ENCODE measurements at regions not wholly inside any gene's neighbourhood (a gene's known extent, or its start where the extent isn't known, plus 50 kb on each side); places are given as distances from the start of the nearest gene placed in this dataset.

DNA sequence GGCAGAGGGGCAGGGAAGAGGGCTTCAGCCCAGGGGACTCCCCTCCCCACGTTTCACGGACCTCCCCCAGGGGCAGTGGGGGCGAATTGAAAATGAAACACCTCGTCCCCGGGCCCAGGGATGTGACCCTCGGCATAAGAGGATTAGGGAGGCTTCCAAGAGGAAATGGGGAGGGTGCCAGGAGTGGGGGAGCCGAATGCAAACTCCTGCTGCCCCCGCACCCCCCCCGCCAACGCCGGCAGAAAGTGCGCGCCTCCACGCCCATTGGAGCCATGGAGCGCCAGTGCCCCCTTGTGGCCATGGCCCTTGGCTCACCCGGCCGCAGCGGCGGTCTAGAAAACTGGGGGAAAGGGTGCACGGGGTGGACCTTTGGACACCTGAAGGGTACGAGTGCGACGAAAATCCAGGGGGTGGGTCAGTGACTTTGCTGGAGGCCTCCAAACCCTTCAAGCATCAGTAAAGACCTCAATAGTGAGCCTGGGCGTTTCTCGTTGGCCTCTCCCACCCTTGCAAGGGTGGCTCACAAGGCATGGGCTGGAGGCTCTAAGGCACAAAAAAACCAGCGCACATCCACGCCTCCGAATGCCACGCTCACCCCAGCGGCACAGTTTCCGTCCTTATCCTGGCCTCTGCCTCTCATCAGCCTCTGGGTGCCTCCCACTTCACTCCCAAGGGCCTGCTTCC lies 120.8 kb upstream of the PJA1 start:
- peak; percentile 59 for DNase-seq (ENCODE audit: low spot score)

DNA sequence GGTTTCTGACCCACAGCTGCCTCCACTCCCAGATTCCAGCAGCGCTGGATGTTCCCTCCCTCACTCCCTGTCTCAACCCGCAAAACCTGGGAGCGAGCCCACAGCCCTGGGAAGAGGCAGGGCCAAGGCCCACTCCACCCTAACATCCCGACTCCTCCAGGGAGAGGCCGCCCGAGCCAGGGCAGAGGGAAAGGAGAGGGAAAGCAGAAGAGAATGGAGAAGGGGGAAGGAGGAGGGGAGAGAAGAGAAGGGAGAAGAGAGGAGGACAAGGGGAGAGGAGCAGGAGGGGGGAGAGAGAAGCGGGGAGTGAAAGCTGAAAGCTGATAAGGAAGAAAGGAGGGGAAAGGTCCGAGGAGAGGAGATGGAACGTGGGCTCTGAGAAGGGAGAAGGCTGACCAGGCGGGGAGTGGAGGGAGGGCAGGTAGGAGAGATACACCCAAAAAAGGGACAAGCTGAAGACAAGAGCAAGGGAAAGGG lies 120.2 kb upstream of the PJA1 start:
- TF ChIP-seq, protein P1, sequence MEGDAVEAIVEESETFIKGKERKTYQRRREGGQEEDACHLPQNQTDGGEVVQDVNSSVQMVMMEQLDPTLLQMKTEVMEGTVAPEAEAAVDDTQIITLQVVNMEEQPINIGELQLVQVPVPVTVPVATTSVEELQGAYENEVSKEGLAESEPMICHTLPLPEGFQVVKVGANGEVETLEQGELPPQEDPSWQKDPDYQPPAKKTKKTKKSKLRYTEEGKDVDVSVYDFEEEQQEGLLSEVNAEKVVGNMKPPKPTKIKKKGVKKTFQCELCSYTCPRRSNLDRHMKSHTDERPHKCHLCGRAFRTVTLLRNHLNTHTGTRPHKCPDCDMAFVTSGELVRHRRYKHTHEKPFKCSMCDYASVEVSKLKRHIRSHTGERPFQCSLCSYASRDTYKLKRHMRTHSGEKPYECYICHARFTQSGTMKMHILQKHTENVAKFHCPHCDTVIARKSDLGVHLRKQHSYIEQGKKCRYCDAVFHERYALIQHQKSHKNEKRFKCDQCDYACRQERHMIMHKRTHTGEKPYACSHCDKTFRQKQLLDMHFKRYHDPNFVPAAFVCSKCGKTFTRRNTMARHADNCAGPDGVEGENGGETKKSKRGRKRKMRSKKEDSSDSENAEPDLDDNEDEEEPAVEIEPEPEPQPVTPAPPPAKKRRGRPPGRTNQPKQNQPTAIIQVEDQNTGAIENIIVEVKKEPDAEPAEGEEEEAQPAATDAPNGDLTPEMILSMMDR (conservative IDR thresholded peaks at IDR 0.05; ENCODE audit: low read depth), result no peak
- POLR2A ChIA-PET (ENCODE audit: low non-redundant PET), result interaction anchor here (1.3 kb wide), 1 partner anchor 457 kb away, joined by 4 read pairs; the partner anchor contains the start of gene EFNB1
- peak overlapping the region; percentile 87 for H3K27ac ChIP-seq
- CTCF ChIA-PET, result interaction anchor here (0.5 to 1.4 kb wide), 9 partner anchors 12 to 471 kb away, joined by 3 to 9 read pairs (median 3); partner anchors contain the start of gene EFNB1
- no peak for DNase-seq (ENCODE audit: low spot score)

More for the DNA sequence above, 120.8 kb upstream of the PJA1 start:
- TF ChIP-seq, protein P1 (conservative IDR thresholded peaks at IDR 0.05; ENCODE audit: low read depth), result peak; percentile 83
- ChIA-PET POLR2A (ENCODE audit: low non-redundant PET) (interaction anchor here (1.3 kb wide), 1 partner anchor 457 kb away, joined by 4 read pairs; the partner anchor contains the start of gene EFNB1), CTCF (interaction anchor here (0.5 to 1.4 kb wide), 8 partner anchors 10 to 472 kb away, joined by 3 to 7 read pairs (median 3); partner anchors contain the start of gene EFNB1)
- peak overlapping the region; percentile 87 for H3K27ac ChIP-seq

DNA sequence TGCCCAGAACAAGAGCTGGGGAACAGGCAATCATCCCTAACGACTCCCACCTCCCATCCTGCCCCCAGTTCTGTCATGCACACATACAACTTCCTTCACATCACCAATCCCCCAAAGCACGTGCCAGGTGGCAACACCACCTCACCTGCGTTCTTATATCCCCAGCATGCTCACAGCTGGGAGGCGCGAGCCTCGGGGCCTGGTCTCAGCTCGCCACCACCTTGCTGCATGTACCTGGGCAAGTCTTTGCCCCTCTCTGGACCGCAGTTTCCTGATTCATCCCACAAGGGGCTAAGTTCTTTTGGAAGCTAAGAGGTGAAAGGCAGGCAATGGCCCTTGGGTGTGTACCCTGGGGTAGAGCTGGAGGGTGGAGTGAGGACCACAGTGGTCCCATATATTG lies 119.2 kb upstream of the PJA1 start:
- no peak for DNase-seq (ENCODE audit: low spot score)
- H3K27ac ChIP-seq, result peak overlapping the region; percentile 87
- TF ChIP-seq, protein P1 (conservative IDR thresholded peaks at IDR 0.05; ENCODE audit: low read depth), result no peak
- POLR2A ChIA-PET (ENCODE audit: low non-redundant PET), result no interaction called here
- CTCF ChIA-PET, result interaction anchor here (0.6 to 0.7 kb wide), 2 partner anchors 456 to 1858 kb away, joined by 3 to 4 read pairs; no protein-coding TSS in a partner anchor

DNA sequence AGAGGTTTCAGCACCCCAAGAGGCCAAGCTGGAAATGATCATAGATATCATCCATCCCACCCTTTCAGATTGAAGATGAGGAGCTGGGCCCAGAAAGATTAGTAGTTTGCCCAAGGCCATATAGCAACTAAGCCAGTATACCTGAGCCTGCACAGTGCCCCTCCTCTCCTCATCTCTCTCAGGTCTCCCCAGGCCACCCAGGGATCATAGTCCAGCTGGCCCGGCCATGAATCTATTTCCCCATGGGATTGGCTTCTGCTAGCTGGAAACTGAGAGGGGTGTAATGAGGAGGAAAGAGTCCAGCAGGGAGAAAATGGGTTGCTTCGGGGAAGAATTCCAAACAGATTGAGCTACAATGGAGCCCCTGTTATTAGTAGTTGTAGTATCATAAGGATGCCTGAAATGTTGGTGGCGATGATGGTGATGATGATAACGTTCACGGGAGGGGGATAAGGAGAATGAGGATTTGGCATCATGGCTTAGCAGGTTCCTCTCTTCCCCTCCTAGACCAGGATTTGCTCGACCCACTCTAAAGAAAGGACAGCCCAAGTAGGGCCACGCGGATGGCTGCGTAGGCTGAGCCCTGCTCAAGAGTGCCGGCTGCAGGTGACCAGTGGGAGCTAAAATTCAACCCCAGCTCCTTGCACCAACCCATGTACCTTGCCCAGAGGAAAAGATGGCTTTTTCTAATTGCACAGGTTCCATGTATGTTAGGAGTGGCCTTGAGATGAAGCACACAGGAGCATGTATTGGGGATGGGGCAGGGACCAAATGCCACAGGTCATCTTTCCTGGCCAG lies 117.8 kb upstream of the PJA1 start:
- CTCF ChIA-PET, result interaction anchor here (0.5 kb wide), 1 partner anchor 74 kb away, joined by 5 read pairs; no protein-coding TSS in a partner anchor
- TF ChIP-seq, protein P1 (conservative IDR thresholded peaks at IDR 0.05; ENCODE audit: low read depth), result no peak
- DNase-seq (ENCODE audit: low spot score), result no peak
- POLR2A ChIA-PET (ENCODE audit: low non-redundant PET), result interaction anchor here (0.6 kb wide), 1 partner anchor 454 kb away, joined by 3 read pairs; the partner anchor contains the start of gene EFNB1
- H3K27ac ChIP-seq, result no peak overlapping the region

DNA sequence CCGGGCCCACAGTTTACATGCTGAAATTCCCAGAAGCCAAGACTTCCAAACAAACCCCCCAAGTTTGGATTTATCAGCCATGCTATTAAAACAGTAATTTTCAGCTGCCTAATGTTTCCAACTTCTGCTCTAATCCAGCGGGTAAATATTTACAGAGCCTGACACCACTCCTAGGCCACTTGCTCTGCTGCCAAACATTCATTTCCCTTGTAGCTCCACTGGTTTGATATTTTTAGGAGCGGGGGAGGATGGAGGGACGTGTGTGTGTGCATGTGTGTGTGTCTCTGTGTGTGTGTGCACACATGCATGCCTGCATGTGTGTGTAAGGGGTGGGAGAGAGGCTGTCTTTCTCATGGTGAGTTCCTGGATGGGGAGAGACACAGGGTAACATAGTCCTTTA lies 115.7 kb upstream of the PJA1 start:
- TF ChIP-seq, protein P1 (conservative IDR thresholded peaks at IDR 0.05; ENCODE audit: low read depth), result no peak
- no peak overlapping the region for H3K27ac ChIP-seq
- ChIA-PET CTCF (no interaction called here), POLR2A (ENCODE audit: low non-redundant PET) (no interaction called here)
- DNase-seq (ENCODE audit: low spot score), result no peak

DNA sequence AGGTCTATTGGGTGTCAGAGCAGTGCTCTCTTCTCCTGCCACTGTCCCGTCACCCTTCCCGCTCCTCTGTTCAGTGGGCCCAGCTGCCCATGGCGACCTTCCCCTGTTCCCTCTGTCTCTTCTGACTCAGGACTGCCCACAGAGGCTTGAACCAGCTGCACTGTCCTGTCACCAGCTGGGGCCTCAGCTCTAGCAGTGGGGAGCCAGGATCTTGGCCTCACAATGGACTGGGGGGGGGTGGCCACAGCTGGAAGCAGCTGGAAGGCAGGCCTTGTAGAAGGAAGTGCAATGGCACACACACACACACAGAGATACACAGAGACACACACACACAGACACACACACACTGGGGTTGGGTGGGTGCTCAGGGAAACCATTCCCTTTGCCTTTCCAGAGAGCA lies 114.0 kb upstream of the PJA1 start:
- ChIA-PET POLR2A (ENCODE audit: low non-redundant PET) (no interaction called here), CTCF (interaction anchor here (0.6 kb wide), 1 partner anchor 1211 kb away, joined by 3 read pairs; no protein-coding TSS in a partner anchor)
- TF ChIP-seq, protein P1 (conservative IDR thresholded peaks at IDR 0.05; ENCODE audit: low read depth), result no peak
- no peak for DNase-seq (ENCODE audit: low spot score)
- H3K27ac ChIP-seq, result no peak overlapping the region
